AG08395 (cell line): ENCODE measurements at regions not wholly inside any gene's neighbourhood (a gene's known extent, or its start where the extent isn't known, plus 50 kb on each side); places are given as distances from the start of the nearest gene placed in this dataset.
"Not testable (repeated sequence)": the region's sequence is repeated elsewhere in the genome, so short reads cannot be mapped to it uniquely, and the experiment has no call there.

Experiments
- DNase-seq: peaks from one replicate; pipeline ENCODE4 v3.0.0; 2012; ENCODE audit warnings: mixed read lengths, low spot score

GRCh38 chr3:193803288-193803687 is 210.3 kb downstream of the OPA1 start:
- DNase-seq, result no peak

GRCh38 chr3:193805448-193805847 is 212.4 kb downstream of the OPA1 start:
- peak; percentile 35 for DNase-seq

GRCh38 chr3:193808317-193808716 is 215.3 kb downstream of the OPA1 start:
- DNase-seq, result no peak

GRCh38 chr3:193809106-193809505 is 216.1 kb downstream of the OPA1 start:
- no peak for DNase-seq

GRCh38 chr3:193812078-193812725 is 219.2 kb downstream of the OPA1 start:
- DNase-seq, result no peak

- DNase-seq, result no peak
These were observed 219.9 kb downstream of the OPA1 start for GRCh38 chr3:193812791-193813500.

- DNase-seq, result no peak
These were observed 220.5 kb downstream of the OPA1 start for GRCh38 chr3:193813501-193813830.

- no peak for DNase-seq
These were observed 221.3 kb downstream of the OPA1 start for GRCh38 chr3:193814166-193814892.

GRCh38 chr3:193815246-193816027 is 222.4 kb downstream of the OPA1 start:
- no peak for DNase-seq

- no peak for DNase-seq
These were observed 223.0 kb downstream of the OPA1 start for GRCh38 chr3:193816028-193816395.

GRCh38 chr3:193816656-193817311 is 223.8 kb downstream of the OPA1 start:
- peak; percentile 40 for DNase-seq

- no peak for DNase-seq
These were observed 226.4 kb downstream of the OPA1 start for GRCh38 chr3:193819117-193820010.

- DNase-seq, result no peak
These were observed 228.2 kb downstream of the OPA1 start for GRCh38 chr3:193821151-193821668.

GRCh38 chr3:193822492-193823212 is 229.6 kb downstream of the OPA1 start:
- no peak for DNase-seq

- not testable (repeated sequence) for DNase-seq
These were observed 230.2 kb downstream of the OPA1 start for GRCh38 chr3:193823213-193823605.

GRCh38 chr3:193824365-193824764 is 231.4 kb downstream of the OPA1 start:
- DNase-seq, result no peak

GRCh38 chr3:193825617-193826016 is 232.6 kb downstream of the OPA1 start:
- DNase-seq, result no peak

GRCh38 chr3:193826159-193826795 is 233.3 kb downstream of the OPA1 start:
- DNase-seq, result peak; percentile 88

- no peak for DNase-seq
These were observed 234.1 kb downstream of the OPA1 start for GRCh38 chr3:193827040-193827669.
